Heart right ventricle (tissue), 16 donors: ENCODE measurements at regions not wholly inside any gene's neighbourhood (a gene's known extent, or its start where the extent isn't known, plus 50 kb on each side); places are given as distances from the start of the nearest gene placed in this dataset.

Experiments used
- ATAC-seq, 8 donors: fragments of 200-7000 bp; cut with Tn5 transposase; one replicate each; pipeline ENCODE4 v1.9.1; 2020; ENCODE audit warnings: mild to moderate bottlenecking in 8 of 8, moderate library complexity in 8 of 8, moderate number of reproducible peaks in 1 of 8
- DNase-seq, 2 donors: peaks; one replicate each; pipeline ENCODE4 v3.0.0-alpha.2; 2020
- H3K27ac ChIP-seq, 10 donors: fragments of 200-600 bp; sonication (generic) in 2 of 10; one replicate each; pipeline versions ENCODE4 v1.5.0 to v1.8.0; 2020 to 2022; ENCODE audit warnings: mild to moderate bottlenecking in 3 of 10
- H3K27me3 ChIP-seq, 7 donors: fragments of 200-600 bp; one replicate each; pipeline ENCODE4 v1.8.0; 2021 to 2022; ENCODE audit warnings: mild to moderate bottlenecking in 2 of 7
- H3K36me3 ChIP-seq, 9 donors: fragments of 200-600 bp; sonication (generic) in 1 of 9; one replicate each; pipeline versions ENCODE4 v1.5.0 to v1.8.0; 2020 to 2022; ENCODE audit warnings: mild to moderate bottlenecking in 2 of 9
- H3K4me1 ChIP-seq, 9 donors: fragments of 200-600 bp; sonication (generic) in 1 of 9; one replicate each; pipeline versions ENCODE4 v1.5.0 to v1.8.0; 2020 to 2022; ENCODE audit warnings: mild to moderate bottlenecking in 4 of 9
- H3K4me3 ChIP-seq, 10 donors: fragments of 200-600 bp; sonication (generic) in 2 of 10; one replicate each; pipeline versions ENCODE4 v1.5.0 to v1.8.0; 2020 to 2022; ENCODE audit warnings: mild to moderate bottlenecking in 7 of 10, moderate library complexity in 2 of 10
- H3K9me3 ChIP-seq, 11 donors: fragments of 200-600 bp in 10 of 11; sonication (generic) in 2 of 11; one replicate each; pipeline versions ENCODE4 v1.5.0 to v1.8.0; 2013 to 2022; ENCODE audit warnings: mild to moderate bottlenecking in 2 of 11, control low read depth in 1 of 11, moderate library complexity in 1 of 11
- WGBS, 2 donors: extraction: QIAGEN DNeasy Blood & Tissue Kit; methylation state at CpG; one replicate each; pipeline ENCODE4 v1.1.7; 2013; ENCODE audit warnings: inconsistent platforms in 1 of 2; 5-methylcytosine and 5-hydroxymethylcytosine counted together
- intact Hi-C, 10 donors: fragments of 100-400 bp; cut with DNase I; formaldehyde crosslinking; loops; one replicate each; pipeline versions ENCODE4 v1.11.1 to v1.14.2; 2022
- TF ChIP-seq, protein P1 (sequence below), 9 donors: fragments of 200-600 bp; sonication (generic) in 2 of 9; IDR thresholded peaks; one replicate each; pipeline versions ENCODE4 v1.5.0 to v1.8.0; 2021 to 2022; ENCODE audit warnings: antibody characterized with exemption in 9 of 9, mild to moderate bottlenecking in 5 of 9, moderate library complexity in 1 of 9
- donor health status: Arrhythmogenic right ventricular cardiomyopathy.
- donor health status: ischemic (EF 13 %, LVEDD 7.1; RV severe dilation, severe dysfunction).
- donor health status: healthy with polysubstance abuse.
- donor health status: DM: no; HTN: yes; CAD: no.
- donor health status: DM: no; HTN: no; CAD: no.
- donor health status: ischemic (EF 25% LVEDD 6.9; RV normal size, moderate dysfunction).
- donor health status: ischemic (EF 25% LVEDD 5.7; RV mildly dilated, moderate dysfunction).
- donor health status: healthy.
- donor health status: DM: yes; HTN: yes; CAD: no.
- donor health status: Ischemic cardiomyopathy.
- donor health status: ischemic (EF 35%, LVEDD 5.7; RV mildly dilated, moderate dysfunction).
- donor health status: nonischemic (EF 11% LVEDD 7.7; RV severe dilation, severe dysfunction).
- donor health status: DM: yes; HTN: yes; CAD: no.
- donor health status: PGD.
- donor health status: ischemic (EF 29% LVEDD 5.4; RV normal size, mild dysfunction).
- donor health status: nonischemic (EF 23%, LVEDD 6.1; RV moderate dilation, normal function).

DNA sequence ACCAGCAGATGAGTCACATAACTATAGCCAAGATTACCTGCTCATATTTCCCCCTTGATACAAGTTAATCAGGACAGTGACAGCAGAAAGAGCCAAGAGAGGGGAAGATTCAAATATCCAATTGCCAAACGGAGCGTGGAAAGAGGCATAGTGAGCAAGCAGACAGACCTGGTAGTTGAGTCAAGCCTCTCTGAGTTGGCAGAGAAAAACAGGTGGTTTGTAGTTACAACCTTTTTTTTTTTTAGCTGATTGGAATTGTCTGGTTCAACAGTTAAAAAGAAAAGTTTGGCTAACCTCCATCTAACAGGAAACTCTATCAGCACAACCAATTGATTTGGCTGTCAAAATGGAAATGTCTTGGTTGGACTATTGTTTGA is 272.1 kb downstream of the TLE1 start:
- no peak for ATAC-seq
- intact Hi-C loops, result no loop called here
- Histone ChIP-seq H3K4me3 (no peak overlapping the region), H3K9me3 (peaks cover 0 to 17% (median 4%) of the 10 kb centered on the region in 11 donors), H3K4me1 (peaks cover 0 to 28% (median 11%) of the 10 kb centered on the region in 9 donors), H3K27me3 (no peaks in the 10 kb centered on the region), H3K27ac (peak overlapping the region in 1 of 10 donors; percentile 4), H3K36me3 (no peaks in the 10 kb centered on the region)
- WGBS, 2 donors, result 74% methylated on average over 2 of the region's 2 CpGs
- TF ChIP-seq, protein P1, sequence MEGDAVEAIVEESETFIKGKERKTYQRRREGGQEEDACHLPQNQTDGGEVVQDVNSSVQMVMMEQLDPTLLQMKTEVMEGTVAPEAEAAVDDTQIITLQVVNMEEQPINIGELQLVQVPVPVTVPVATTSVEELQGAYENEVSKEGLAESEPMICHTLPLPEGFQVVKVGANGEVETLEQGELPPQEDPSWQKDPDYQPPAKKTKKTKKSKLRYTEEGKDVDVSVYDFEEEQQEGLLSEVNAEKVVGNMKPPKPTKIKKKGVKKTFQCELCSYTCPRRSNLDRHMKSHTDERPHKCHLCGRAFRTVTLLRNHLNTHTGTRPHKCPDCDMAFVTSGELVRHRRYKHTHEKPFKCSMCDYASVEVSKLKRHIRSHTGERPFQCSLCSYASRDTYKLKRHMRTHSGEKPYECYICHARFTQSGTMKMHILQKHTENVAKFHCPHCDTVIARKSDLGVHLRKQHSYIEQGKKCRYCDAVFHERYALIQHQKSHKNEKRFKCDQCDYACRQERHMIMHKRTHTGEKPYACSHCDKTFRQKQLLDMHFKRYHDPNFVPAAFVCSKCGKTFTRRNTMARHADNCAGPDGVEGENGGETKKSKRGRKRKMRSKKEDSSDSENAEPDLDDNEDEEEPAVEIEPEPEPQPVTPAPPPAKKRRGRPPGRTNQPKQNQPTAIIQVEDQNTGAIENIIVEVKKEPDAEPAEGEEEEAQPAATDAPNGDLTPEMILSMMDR (IDR thresholded peaks at IDR 0.05), result no peak
- DNase-seq, result no peak

DNA sequence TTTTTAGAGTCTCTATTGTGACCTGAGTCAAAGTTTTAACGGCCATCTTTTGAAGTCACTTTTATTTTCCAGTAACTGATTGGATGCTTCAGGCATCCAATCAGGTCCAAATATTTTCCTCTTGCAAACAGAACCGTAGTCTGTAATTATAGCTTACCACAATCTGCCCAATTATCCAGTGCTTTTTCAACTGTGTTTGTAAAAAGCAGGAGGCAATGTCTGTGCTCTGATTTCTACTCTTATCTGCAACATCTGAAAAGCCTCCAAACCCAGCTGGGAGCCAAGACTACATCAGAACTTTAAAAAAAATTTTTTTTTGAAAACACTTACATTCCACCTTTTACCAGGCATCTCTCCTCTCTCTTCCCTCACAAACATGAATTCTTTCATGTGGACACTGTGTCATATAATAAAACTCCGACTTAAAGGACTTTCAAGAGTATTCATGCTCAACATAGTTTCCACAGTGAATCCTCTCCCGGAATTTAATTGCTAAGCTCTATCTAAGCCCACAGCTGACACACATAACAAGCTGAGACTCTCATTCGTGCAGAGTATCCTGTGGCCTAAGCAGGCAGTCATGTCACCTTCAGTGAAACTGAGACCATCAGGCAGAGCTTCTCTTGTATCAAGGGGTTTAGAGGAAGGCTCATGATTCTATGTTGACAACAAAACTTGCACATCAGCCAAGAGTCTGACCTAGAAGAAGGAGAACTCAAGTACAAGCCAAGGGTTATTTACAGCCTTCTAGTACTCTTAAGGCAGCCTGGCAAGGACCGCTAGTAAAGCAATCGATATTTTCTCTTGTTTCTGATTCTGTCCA is 272.7 kb downstream of the TLE1 start:
- WGBS, 2 donors, result 48 to 59% methylated on average over 7 of the region's 7 CpGs
- intact Hi-C loops, result no loop called here
- TF ChIP-seq, protein P1 (IDR thresholded peaks at IDR 0.05), result no peak
- DNase-seq, result no peak
- H3K9me3 ChIP-seq, result peaks cover 0 to 20% (median 8%) of the 10 kb centered on the region in 11 donors
- H3K36me3 ChIP-seq, result no peaks in the 10 kb centered on the region
- H3K4me1 ChIP-seq, result peaks cover 0 to 28% (median 11%) of the 10 kb centered on the region in 9 donors
- ATAC-seq, result peak in 7 of 8 donors; percentile 35 to 55 (median 45)
- H3K4me3 ChIP-seq, result no peak overlapping the region
- peak overlapping the region in 1 of 10 donors; percentile 12 for H3K27ac ChIP-seq
- no peaks in the 10 kb centered on the region for H3K27me3 ChIP-seq

DNA sequence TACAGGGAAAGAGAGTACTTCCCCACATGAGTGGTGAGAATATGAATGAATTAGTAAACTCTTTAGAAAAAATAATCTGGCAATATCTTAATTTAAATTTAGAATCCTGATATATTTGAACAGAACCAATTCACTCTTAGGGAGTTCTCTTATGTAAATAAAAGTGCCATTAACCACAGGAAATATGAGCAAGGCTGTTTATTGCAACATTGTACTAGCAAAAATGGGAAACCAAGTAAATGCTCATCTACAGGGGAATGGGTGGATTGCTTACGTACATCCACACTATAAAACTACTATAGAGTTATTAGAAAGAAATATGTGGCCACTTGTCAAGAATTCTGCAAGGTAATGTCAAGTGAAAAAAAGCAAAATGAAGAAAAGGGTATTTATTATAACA is 274.5 kb downstream of the TLE1 start:
- ATAC-seq (no peak), DNase-seq (no peak)
- WGBS, 2 donors, result 87 to 93% methylated on average over 1 of the region's 1 CpG
- Histone ChIP-seq H3K27ac (no peak overlapping the region), H3K4me3 (no peak overlapping the region), H3K27me3 (no peaks in the 10 kb centered on the region), H3K9me3 (peaks cover 0 to 12% (median 2%) of the 10 kb centered on the region in 11 donors), H3K36me3 (no peaks in the 10 kb centered on the region), H3K4me1 (peaks cover 0 to 28% (median 11%) of the 10 kb centered on the region in 9 donors)
- intact Hi-C loops, result no loop called here
- TF ChIP-seq, protein P1 (IDR thresholded peaks at IDR 0.05), result no peak

DNA sequence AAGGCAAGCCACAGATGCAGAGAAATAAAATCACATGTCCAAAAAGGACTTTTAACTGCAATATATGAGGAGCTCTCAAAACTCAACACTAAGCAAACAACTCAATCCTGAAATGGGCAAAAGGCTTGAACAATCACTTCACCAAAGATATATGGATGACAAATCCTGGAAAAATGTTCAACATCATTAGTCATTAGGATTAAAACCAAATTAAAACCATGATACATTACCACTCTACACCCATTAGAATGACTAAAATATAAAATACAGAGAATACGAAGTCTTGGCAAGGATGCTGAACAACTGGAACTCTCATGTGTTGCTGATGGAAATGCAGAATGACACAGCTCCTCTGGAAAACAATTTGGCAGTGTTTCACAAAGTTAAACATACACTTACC is 277.4 kb downstream of the TLE1 start:
- TF ChIP-seq, protein P1 (IDR thresholded peaks at IDR 0.05), result no peak
- Histone ChIP-seq H3K4me1 (peaks cover 0 to 15% (median 5%) of the 10 kb centered on the region in 9 donors), H3K36me3 (no peaks in the 10 kb centered on the region), H3K4me3 (no peak overlapping the region), H3K27me3 (no peaks in the 10 kb centered on the region), H3K9me3 (peaks cover 0 to 4% (median 0%) of the 10 kb centered on the region in 11 donors), H3K27ac (no peak overlapping the region)
- DNase-seq (no peak), ATAC-seq (no peak)
- intact Hi-C loops, result no loop called here
- 76 to 78% methylated on average over 1 of the region's 1 CpG for WGBS, 2 donors
